COLO668 (cell line): ENCODE measurements at regions not wholly inside any gene's neighbourhood (a gene's known extent, or its start where the extent isn't known, plus 50 kb on each side); places are given as distances from the start of the nearest gene placed in this dataset.

Experiments
- DNase-seq: peaks from one replicate; lab custom pipeline; 2025; ENCODE audit not compliant: unreplicated experiment; lab: John Stamatoyannopoulos, UW

GRCh38 chr4:44071959-44072955 is 376.4 kb downstream of the KCTD8 start:
- DNase-seq: no peak

- no peak for DNase-seq
Observed at GRCh38 chr4:44086753-44087152, 361.9 kb downstream of the KCTD8 start.

GRCh38 chr4:44093390-44093789 is 355.2 kb downstream of the KCTD8 start:
- no peak for DNase-seq

DNA sequence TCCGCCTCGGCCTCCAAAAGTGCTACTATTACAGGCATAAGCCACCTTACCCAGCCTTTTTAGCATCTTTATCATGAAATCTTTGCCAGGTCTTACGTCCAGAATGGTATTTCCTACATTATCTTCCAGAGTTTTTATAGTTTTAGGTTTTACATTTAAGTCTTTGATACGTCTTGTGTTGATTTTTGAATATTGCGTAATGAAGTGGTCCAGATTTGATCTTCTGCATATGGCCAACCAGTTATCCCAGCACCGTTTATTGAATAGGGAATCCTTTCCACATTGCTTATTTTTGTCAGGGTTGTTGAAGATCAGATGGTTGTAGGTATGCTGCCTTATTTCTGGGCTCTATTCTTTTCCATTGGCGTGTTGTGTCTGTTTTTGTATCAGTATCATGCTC is 349.6 kb downstream of the KCTD8 start:
- no peak for DNase-seq

GRCh38 chr4:44100456-44100855 is 348.2 kb downstream of the KCTD8 start:
- no peak for DNase-seq

- no peak for DNase-seq
Observed at GRCh38 chr4:44118971-44119680, 329.5 kb downstream of the KCTD8 start.

GRCh38 chr4:44120646-44121045 is 328.0 kb downstream of the KCTD8 start:
- no peak for DNase-seq

- no peak for DNase-seq
Observed at GRCh38 chr4:44121210-44121609, 327.4 kb downstream of the KCTD8 start.
